Breast epithelium (tissue), 4 donors: ENCODE measurements at regions not wholly inside any gene's neighbourhood (a gene's known extent, or its start where the extent isn't known, plus 50 kb on each side); places are given as distances from the start of the nearest gene placed in this dataset.

Source experiments
- DNase-seq, 2 donors: peaks; one replicate each; pipeline ENCODE4 v3.0.0-alpha.2; 2019; ENCODE audit warnings: low spot score in 2 of 2
- H3K27ac ChIP-seq, 2 donors: fragments of 200-600 bp; sonication (generic) in 1 of 2; one replicate each; pipeline ENCODE4 v1.5.1; 2016 to 2019; ENCODE audit warnings: mild to moderate bottlenecking in 1 of 2
- H3K27me3 ChIP-seq, 2 donors: fragments of 200-600 bp; sonication (generic) in 1 of 2; one replicate each; pipeline versions ENCODE4 v1.5.1 to v1.6.0; 2017 to 2019; ENCODE audit warnings: control low read depth in 1 of 2, mild to moderate bottlenecking in 1 of 2
- H3K36me3 ChIP-seq: fragments of 200-600 bp; one replicate; pipeline ENCODE4 v1.5.1; 2019
- H3K4me1 ChIP-seq, 2 donors: fragments of 200-600 bp; sonication (generic); one replicate each; pipeline ENCODE4 v1.5.1; 2016 to 2019; ENCODE audit warnings: control low read depth in 1 of 2
- H3K4me3 ChIP-seq, 3 donors: fragments of 200-600 bp; sonication (generic); 1 replicate in 2 of 3; 2 replicates in 1 of 3; pipeline ENCODE4 v1.5.1; 2016 to 2019; ENCODE audit warnings: mild to moderate bottlenecking in 3 of 3, moderate library complexity in 2 of 3
- H3K9me3 ChIP-seq, 2 donors: fragments of 200-600 bp; sonication (generic) in 1 of 2; one replicate each; pipeline ENCODE4 v1.5.1; 2016 to 2019; ENCODE audit warnings: control low read depth in 1 of 2
- POLR2A ChIP-seq: fragments of 450-650 bp; IDR thresholded peaks from one replicate; pipeline ENCODE4 v1.6.1; 2016; ENCODE audit warnings: antibody characterized with exemption, mild to moderate bottlenecking, moderate library complexity
- POLR2AphosphoS5 ChIP-seq, 3 donors: sonication (generic); formaldehyde crosslinking; IDR thresholded peaks; one replicate each; pipeline ENCODE4 v1.6.1; 2017; ENCODE audit warnings: antibody characterized with exemption in 3 of 3
- intact Hi-C: fragments of 100-400 bp; cut with DNase I; formaldehyde crosslinking; loops from one replicate; pipeline ENCODE4 v1.15.1; 2023; ENCODE audit warnings: low total_unique reads
- TF ChIP-seq, protein P1 (sequence below), 3 donors: fragments of 450-650 bp; IDR thresholded peaks; one replicate each; pipeline ENCODE4 v1.5.1; 2016 to 2017; ENCODE audit warnings: antibody characterized with exemption in 3 of 3, mild to moderate bottlenecking in 3 of 3, moderate library complexity in 3 of 3

GRCh38 chr5:165425594-165425993 is 1920.2 kb downstream of the MAT2B start:
- H3K9me3 ChIP-seq, result no peaks in the 10 kb centered on the region
- no peaks in the 10 kb centered on the region for H3K36me3 ChIP-seq
- intact Hi-C loops, result no loop called here
- H3K27me3 ChIP-seq, result no peaks in the 10 kb centered on the region
- H3K4me3 ChIP-seq, result no peak overlapping the region
- TF ChIP-seq POLR2A (no peak), POLR2AphosphoS5 (IDR thresholded peaks at IDR 0.05) (no peak)
- TF ChIP-seq, protein P1, sequence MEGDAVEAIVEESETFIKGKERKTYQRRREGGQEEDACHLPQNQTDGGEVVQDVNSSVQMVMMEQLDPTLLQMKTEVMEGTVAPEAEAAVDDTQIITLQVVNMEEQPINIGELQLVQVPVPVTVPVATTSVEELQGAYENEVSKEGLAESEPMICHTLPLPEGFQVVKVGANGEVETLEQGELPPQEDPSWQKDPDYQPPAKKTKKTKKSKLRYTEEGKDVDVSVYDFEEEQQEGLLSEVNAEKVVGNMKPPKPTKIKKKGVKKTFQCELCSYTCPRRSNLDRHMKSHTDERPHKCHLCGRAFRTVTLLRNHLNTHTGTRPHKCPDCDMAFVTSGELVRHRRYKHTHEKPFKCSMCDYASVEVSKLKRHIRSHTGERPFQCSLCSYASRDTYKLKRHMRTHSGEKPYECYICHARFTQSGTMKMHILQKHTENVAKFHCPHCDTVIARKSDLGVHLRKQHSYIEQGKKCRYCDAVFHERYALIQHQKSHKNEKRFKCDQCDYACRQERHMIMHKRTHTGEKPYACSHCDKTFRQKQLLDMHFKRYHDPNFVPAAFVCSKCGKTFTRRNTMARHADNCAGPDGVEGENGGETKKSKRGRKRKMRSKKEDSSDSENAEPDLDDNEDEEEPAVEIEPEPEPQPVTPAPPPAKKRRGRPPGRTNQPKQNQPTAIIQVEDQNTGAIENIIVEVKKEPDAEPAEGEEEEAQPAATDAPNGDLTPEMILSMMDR (IDR thresholded peaks at IDR 0.05), result no peak
- no peaks in the 10 kb centered on the region for H3K4me1 ChIP-seq
- no peak overlapping the region for H3K27ac ChIP-seq
- no peak for DNase-seq

- intact Hi-C loops, result no loop called here
- no peak for DNase-seq
- Histone ChIP-seq H3K4me3 (no peak overlapping the region), H3K4me1 (no peaks in the 10 kb centered on the region), H3K27ac (no peak overlapping the region), H3K9me3 (no peaks in the 10 kb centered on the region), H3K36me3 (no peaks in the 10 kb centered on the region), H3K27me3 (no peaks in the 10 kb centered on the region)
- TF ChIP-seq POLR2AphosphoS5 (IDR thresholded peaks at IDR 0.05) (no peak), POLR2A (no peak)
- TF ChIP-seq, protein P1 (IDR thresholded peaks at IDR 0.05), result no peak
Measured at GRCh38 chr5:165448753-165449152, 1943.3 kb downstream of the MAT2B start.

GRCh38 chr5:165457859-165458481 is 1952.6 kb downstream of the MAT2B start:
- H3K36me3 ChIP-seq, result no peaks in the 10 kb centered on the region
- H3K4me1 ChIP-seq, result no peaks in the 10 kb centered on the region
- DNase-seq, result no peak
- no peaks in the 10 kb centered on the region for H3K9me3 ChIP-seq
- no peak overlapping the region for H3K27ac ChIP-seq
- no peaks in the 10 kb centered on the region for H3K27me3 ChIP-seq
- TF ChIP-seq, protein P1 (IDR thresholded peaks at IDR 0.05), result peak in 1 of 3 donors; percentile 21
- TF ChIP-seq POLR2A, result no peak
- H3K4me3 ChIP-seq, result no peak overlapping the region
- intact Hi-C loops, result no loop called here

DNA sequence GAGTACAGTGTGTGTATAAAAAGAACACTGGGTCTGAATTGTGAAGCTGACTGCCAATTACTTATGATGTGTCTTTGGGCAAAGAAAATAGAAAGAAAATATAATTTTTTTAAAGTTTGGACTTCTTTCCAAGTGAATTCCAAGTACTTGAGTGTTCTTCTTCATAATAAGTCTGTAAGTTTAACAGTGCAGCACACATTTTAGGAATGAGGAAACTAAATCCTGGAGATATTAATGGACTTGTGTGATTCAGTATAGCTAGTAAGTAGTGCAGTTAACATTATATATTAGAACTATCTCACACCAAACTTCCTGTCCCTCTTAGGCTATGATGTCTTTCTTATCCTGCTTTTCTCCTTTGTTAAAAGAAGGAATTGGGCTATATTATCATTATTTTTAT is 1953.8 kb downstream of the MAT2B start:
- intact Hi-C loops, result no loop called here
- Histone ChIP-seq H3K27ac (no peak overlapping the region), H3K36me3 (no peaks in the 10 kb centered on the region), H3K27me3 (no peaks in the 10 kb centered on the region), H3K9me3 (peaks cover 0 to under 1% of the 10 kb centered on the region in 2 donors), H3K4me1 (no peaks in the 10 kb centered on the region), H3K4me3 (no peak overlapping the region)
- no peak for DNase-seq
- TF ChIP-seq, protein P1 (IDR thresholded peaks at IDR 0.05), result no peak

DNA sequence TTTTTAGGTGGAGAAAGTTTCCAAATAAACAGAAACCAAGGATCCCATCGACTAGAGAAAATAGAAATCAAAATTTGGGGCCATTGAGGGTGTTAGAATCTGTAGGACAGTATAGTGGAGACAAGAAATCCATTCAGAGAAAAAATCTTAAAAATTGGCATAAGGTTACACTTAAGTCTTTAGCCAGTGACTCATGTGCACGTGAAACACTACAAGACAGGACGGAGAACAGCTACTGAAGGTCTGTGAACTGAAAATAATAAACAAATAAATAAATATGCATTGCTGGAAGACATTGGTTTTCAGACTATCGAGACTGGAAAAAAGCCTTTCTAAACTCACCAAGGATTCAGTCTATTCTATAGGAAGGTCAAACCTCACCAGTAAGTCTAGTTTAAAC is 1955.5 kb downstream of the MAT2B start:
- no peaks in the 10 kb centered on the region for H3K27me3 ChIP-seq
- H3K36me3 ChIP-seq, result no peaks in the 10 kb centered on the region
- H3K4me3 ChIP-seq, result no peak overlapping the region
- H3K27ac ChIP-seq, result no peak overlapping the region
- TF ChIP-seq POLR2A (no peak), POLR2AphosphoS5 (IDR thresholded peaks at IDR 0.05) (no peak)
- TF ChIP-seq, protein P1 (IDR thresholded peaks at IDR 0.05), result no peak
- DNase-seq, result no peak
- intact Hi-C loops, result no loop called here
- H3K4me1 ChIP-seq, result no peaks in the 10 kb centered on the region
- peaks cover 0 to 4% of the 10 kb centered on the region in 2 donors for H3K9me3 ChIP-seq
